ENCODE measurements at regions not wholly inside any gene's neighbourhood (a gene's known extent, or its start where the extent isn't known, plus 50 kb on each side); places are given as distances from the start of the nearest gene placed in this dataset.
"Not testable (repeated sequence)": the region's sequence is repeated elsewhere in the genome, so short reads cannot be mapped to it uniquely, and the experiment has no call there.

- Histone ChIP-seq H3K27ac (no peak overlapping the region), H3K4me3 (no peak overlapping the region), H3K27me3 (no peaks in the 10 kb centered on the region), H3K9me3 (peaks cover 0 to 13% of the 10 kb centered on the region in 2 donors), H3K4me1 (no peaks in the 10 kb centered on the region), H3K36me3 (no peaks in the 10 kb centered on the region)
- peak; percentile 54 for ATAC-seq
- no peak for DNase-seq
- no peak for TF ChIP-seq CTCF (IDR thresholded peaks at IDR 0.05)
- intact Hi-C loops (cut with DNase I) = no loop called here
These were observed 923.3 kb downstream of the KCNA4 start for GRCh38 chr11:29093416-29094120.

DNA sequence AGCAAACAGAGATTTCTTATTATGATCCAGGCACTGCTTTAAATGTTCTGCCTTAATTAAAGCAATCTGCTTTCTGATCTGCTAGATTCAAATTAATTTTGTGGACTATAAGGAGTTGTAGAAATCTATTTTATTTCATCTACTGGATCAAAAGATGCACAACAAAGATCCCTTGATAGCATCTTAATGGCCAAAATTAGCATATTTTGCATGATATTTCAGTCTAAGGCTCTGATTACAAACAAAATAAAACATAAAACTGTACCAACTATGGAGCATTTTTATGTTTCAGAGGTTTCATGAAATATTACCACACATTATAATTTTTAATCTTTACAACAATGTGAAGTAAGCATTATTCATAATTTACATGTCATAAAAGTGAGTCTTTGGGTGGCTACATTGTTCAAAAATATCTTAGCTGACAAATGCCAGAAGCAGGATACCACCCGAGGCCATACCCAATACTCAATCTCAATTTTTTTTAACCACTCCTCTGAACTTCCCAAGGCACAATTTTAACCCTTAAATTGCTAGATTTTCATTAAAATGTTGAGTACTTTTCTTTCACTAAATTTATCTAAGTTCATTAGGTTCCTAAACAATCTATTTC is 929.5 kb downstream of the KCNA4 start:
- Histone ChIP-seq H3K4me1 (no peaks in the 10 kb centered on the region), H3K27me3 (no peaks in the 10 kb centered on the region), H3K27ac (no peak overlapping the region), H3K36me3 (no peaks in the 10 kb centered on the region), H3K9me3 (peaks cover 0 to 9% of the 10 kb centered on the region in 2 donors), H3K4me3 (no peak overlapping the region)
- DNase-seq (no peak), ATAC-seq (no peak)
- no peak for TF ChIP-seq CTCF (IDR thresholded peaks at IDR 0.05)
- intact Hi-C loops (cut with DNase I) = no loop called here

DNA sequence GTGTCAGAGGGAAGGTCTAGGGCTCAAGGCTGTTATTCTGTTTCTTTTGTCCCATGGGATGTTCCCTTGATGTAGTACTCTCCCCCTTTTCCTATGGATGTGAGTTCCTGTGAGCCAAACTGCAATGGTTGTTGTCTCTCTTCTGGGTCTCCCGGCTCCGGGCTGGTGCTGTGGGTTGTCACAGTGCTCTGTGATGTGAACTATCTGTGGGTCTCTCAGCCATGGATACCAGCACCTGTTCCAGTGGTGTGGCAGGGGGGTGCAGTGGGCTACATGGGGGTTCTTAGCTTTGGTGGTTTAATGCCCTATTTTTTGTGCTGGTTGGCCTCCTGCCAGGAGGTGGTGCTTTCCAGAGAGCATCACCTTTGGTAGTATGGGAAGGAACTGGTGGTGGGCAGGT is 941.1 kb downstream of the KCNA4 start:
- peak in 1 of 4 donors; percentile 24 for DNase-seq
- H3K27ac ChIP-seq = no peak overlapping the region
- TF ChIP-seq CTCF (IDR thresholded peaks at IDR 0.05) = no peak

DNA sequence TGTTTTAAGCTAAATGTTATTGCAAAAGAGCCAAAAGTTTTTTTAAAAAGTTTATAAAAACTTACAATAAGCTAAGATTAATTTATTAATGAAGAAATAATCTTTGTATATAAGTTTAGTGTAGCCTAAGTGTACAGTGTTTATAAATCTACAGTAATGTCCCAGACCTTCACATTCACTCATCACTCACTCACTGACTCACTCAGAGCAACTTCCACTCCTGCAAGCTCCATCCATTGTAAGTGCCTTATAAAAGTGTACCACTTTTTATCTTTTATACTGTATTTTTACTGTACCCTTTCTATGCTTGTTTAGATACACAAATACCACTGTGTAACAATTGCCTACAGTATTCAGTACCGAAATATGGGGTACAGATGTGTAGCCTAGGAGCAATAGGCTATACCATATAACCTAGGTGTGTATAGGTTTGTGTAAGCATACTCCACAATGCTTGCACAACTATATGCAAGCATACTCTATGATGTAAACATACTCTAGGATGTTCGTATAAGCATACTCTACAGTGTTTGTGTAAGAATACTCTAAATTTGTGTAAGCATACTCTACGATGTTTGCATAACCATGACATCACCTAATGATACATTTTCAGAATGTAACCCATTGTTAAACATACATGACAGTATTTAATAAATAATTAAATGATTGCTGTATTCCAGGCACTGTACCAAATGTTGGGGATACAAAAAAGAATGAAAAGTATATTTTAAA is 953.0 kb downstream of the KCNA4 start:
- Histone ChIP-seq H3K4me3 (no peak overlapping the region), H3K9me3 (no peaks in the 10 kb centered on the region), H3K27me3 (no peaks in the 10 kb centered on the region), H3K4me1 (no peaks in the 10 kb centered on the region), H3K27ac (no peak overlapping the region), H3K36me3 (no peaks in the 10 kb centered on the region)
- intact Hi-C loops (cut with DNase I) = no loop called here
- DNase-seq = no peak
- ATAC-seq = no peak
- TF ChIP-seq CTCF (IDR thresholded peaks at IDR 0.05) = no peak

More for the DNA sequence above, 941.1 kb downstream of the KCNA4 start:
- intact Hi-C loops (cut with DNase I) = no loop called here
- Histone ChIP-seq H3K27me3 (no peaks in the 10 kb centered on the region), H3K9me3 (peaks cover 0 to 52% of the 10 kb centered on the region in 2 donors), H3K4me1 (no peaks in the 10 kb centered on the region), H3K4me3 (no peak overlapping the region), H3K36me3 (no peaks in the 10 kb centered on the region)
- ATAC-seq = no peak

DNA sequence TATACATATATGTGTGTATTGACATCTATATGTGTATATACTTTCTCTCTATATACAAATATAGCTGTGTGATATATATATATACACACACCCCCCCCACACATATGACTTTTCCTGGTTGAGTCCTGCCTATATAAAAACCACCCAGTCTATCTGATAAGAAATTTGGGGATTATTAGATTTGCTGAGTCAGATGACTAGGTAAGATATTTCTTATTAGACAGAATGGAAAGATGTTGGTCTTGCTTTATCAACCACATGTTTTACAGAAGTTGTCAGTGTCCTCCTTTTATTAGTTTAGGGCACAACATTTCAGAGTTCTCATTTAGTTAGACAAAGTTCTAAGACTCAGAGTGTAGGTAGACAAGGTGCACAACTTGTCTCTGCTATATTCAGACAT is 953.3 kb downstream of the METTL15 start:
- no peak overlapping the region for H3K27ac ChIP-seq
- DNase-seq (no peak), ATAC-seq (no peak)
- H3K36me3 ChIP-seq = no peaks in the 10 kb centered on the region
- intact Hi-C loops (cut with DNase I) = no loop called here
- H3K4me3 ChIP-seq = no peak overlapping the region
- no peak for TF ChIP-seq CTCF (IDR thresholded peaks at IDR 0.05)
- peaks cover 0 to 11% of the 10 kb centered on the region in 2 donors for H3K9me3 ChIP-seq
- no peaks in the 10 kb centered on the region for H3K4me1 ChIP-seq
- no peaks in the 10 kb centered on the region for H3K27me3 ChIP-seq

DNA sequence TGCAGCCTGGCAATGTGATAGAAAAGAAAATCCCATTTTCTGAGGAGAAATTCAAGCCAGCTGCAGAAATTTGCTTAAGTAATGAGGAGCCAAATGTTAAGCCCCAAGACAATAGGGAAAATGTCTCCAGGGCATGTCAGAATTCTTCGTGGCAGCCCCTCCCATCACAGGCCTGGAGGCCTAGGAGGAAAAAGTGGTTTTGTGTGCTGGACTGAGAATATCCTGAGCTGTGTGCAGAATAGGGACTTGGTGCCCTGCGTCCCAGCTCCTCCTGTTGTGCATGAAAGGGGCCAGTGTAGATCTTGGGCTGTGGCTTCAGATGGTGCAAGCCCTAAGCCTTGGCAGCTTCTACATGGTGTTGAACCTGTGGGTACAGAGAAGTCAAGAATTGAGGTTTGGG is 948.3 kb downstream of the METTL15 start:
- ATAC-seq; H3K27me3 ChIP-seq; H3K4me3 ChIP-seq; H3K36me3 ChIP-seq; intact Hi-C loops (cut with DNase I); H3K27ac ChIP-seq; H3K4me1 ChIP-seq: not testable (repeated sequence)
- DNase-seq = peak in 1 of 4 donors; percentile 3
- H3K9me3 ChIP-seq = peaks cover 0 to 21% of the 10 kb centered on the region in 2 donors

Measured in left lung (tissue), 4 donors.